ENCODE measurements at regions not wholly inside any gene's neighbourhood (a gene's known extent, or its start where the extent isn't known, plus 50 kb on each side); places are given as distances from the start of the nearest gene placed in this dataset.

DNA sequence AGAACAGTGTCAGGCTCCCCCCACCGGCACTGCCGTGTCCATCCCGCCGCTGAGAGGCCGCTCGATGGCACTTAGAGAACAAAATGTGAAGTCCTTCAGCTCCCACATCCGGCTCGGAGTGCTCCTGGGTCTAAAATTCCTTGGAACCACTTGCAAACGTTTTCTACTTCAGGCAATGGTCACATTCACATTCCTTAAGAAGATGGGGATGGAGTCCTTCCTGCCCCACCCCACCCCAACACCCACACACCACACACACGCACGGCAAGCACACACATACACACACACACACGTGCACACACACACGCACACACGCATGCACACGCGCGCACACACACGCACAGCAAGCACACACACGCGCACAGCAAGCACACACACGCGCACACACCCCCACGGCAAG, 83.4 kb downstream of the SOX1 start:
- POLR2A ChIA-PET (ENCODE audit: partially characterized antibody): no interaction called here
- Histone ChIP-seq H3K4me2 (ENCODE audit: insufficient read depth in 1 of 2, low read depth in 2 of 2, low read length in 2 of 2) (no peak overlapping the region), H3K79me2 (ENCODE audit: control insufficient read depth in 1 of 2, insufficient read depth in 2 of 2, low read length in 2 of 2) (no peaks in the 10 kb centered on the region), H3K23me2 (ENCODE audit: low read depth, low read length) (no peaks in the 10 kb centered on the region; the same call in 1 of the 2 replicates), H3K27me3 (replicated peaks in 1 of 4; ENCODE audit: control insufficient read depth in 3 of 4, extremely low read depth in 1 of 4, insufficient read depth in 3 of 4, low read length in 3 of 4) (no peaks in the 10 kb centered on the region; a peak in 1 of 7 replicates), H3K36me3 (ENCODE audit: control insufficient read depth in 2 of 4, insufficient read depth in 4 of 4, low read length in 3 of 4) (no peaks in the 10 kb centered on the region), H2BK20ac (ENCODE audit: low read length) (no peak overlapping the region), H2BK15ac (ENCODE audit: low read length) (0 out of 2 replicates have a peak overlapping the region, but pooled peaks have one; percentile 72), H3K56ac (replicated peaks; ENCODE audit: insufficient read length, low read depth, low read length) (no peak overlapping the region), H4K8ac (ENCODE audit: extremely low read depth, insufficient read depth, low read length) (peak overlapping the region; percentile 68; the same call in 1 of the 2 replicates), H4K91ac (replicated peaks; ENCODE audit: insufficient read length, low read length) (peak overlapping the region; percentile 85), H2BK120ac (replicated peaks; ENCODE audit: low read depth, low read length) (no peak overlapping the region), H4K20me1 (replicated peaks in 1 of 2; ENCODE audit: control insufficient read depth in 1 of 2, insufficient read depth in 2 of 2, low read length in 2 of 2) (no peaks in the 10 kb centered on the region), H3K4ac (replicated peaks; ENCODE audit: insufficient read length, low read depth, low read length) (no peak overlapping the region), H3K4me1 (replicated peaks in 1 of 4; ENCODE audit: control insufficient read depth in 3 of 4, insufficient read depth in 4 of 4, low read length in 3 of 4) (peaks cover 0 to 2% (median 0%) of the 10 kb centered on the region in 4 experiments; a peak in 1 of 7 replicates), H3K23ac (ENCODE audit: insufficient read length) (no peak overlapping the region), H2AFZ (ENCODE audit: low read length) (no peak overlapping the region), H3K9me3 (ENCODE audit: insufficient read depth in 2 of 2, low read depth in 1 of 2, low read length in 1 of 2) (no peaks in the 10 kb centered on the region), H2AK5ac (ENCODE audit: low read depth, low read length) (no peak overlapping the region), H4K5ac (ENCODE audit: insufficient read length, low read depth, low read length) (no peak overlapping the region), H3K4me3 (ENCODE audit: extremely low read depth in 1 of 4, insufficient read depth in 2 of 4, low read depth in 3 of 4, low read length in 4 of 4) (no peak overlapping the region), H3K79me1 (ENCODE audit: low read depth, low read length) (no peaks in the 10 kb centered on the region), H3K9ac (replicated peaks in 1 of 4; ENCODE audit: extremely low read depth in 1 of 4, low read depth in 3 of 4, low read length in 3 of 4) (no peak overlapping the region), H3K14ac (ENCODE audit: insufficient read length) (no peak overlapping the region), H3K27ac (ENCODE audit: low read depth, low read length) (no peak overlapping the region), H2BK5ac (ENCODE audit: low read depth, low read length) (no peak overlapping the region), H3K18ac (ENCODE audit: extremely low read depth, low read length) (no peak overlapping the region), H2BK12ac (ENCODE audit: low read depth, low read length) (no peak overlapping the region)
- CTCF ChIA-PET (ENCODE audit: partially characterized antibody): interaction anchor here (0.6 kb wide), 1 partner anchor 8 kb away, joined by 3 read pairs; no protein-coding TSS in a partner anchor
- no peak for FAIRE-seq
- no peak for DNase-seq (ENCODE audit: low read depth in 1 of 2, low spot score in 2 of 2)
- TF ChIP-seq TEAD4 (IDR thresholded peaks at IDR 0.05; ENCODE audit: low read depth, low read length) (no peak), EGR1 (IDR thresholded peaks at IDR 0.05; ENCODE audit: borderline replicate concordance, low read depth, low read length) (no peak), SIN3A (conservative IDR thresholded peaks at IDR 0.05 in 1 of 2, IDR thresholded peaks at IDR 0.05 in 1 of 2; ENCODE audit: low read depth in 1 of 2, low read length in 2 of 2) (no peak), KDM5A (IDR thresholded peaks at IDR 0.05; ENCODE audit: low read length) (no peak)
- 90% methylated on average over 19 of the region's 23 CpGs; no CpG with 5 or more reads in 1 of the 2 experiments for WGBS, 2 experiments (ENCODE audit: extremely low coverage in 1 of 2, insufficient coverage in 1 of 2, insufficient read length in 1 of 2, insufficient replicate concordance in 2 of 2, low coverage in 1 of 2, low lambda C conversion rate in 2 of 2, missing lambda C conversion rate in 1 of 2)
